ENCODE measurements at regions not wholly inside any gene's neighbourhood (a gene's known extent, or its start where the extent isn't known, plus 50 kb on each side); places are given as distances from the start of the nearest gene placed in this dataset.
A peak's percentile ranks its signal among the peaks of the same experiment; 100 is the strongest.

GRCh38 chr17:36814958-36815357 is 122.3 kb upstream of the LHX1 start:
- Mint-ChIP-seq H3K27me3 (ENCODE audit: low read depth) (peaks cover 76% of the 10 kb centered on the region), H3K9me3 (ENCODE audit: low read depth) (no peaks in the 10 kb centered on the region), H3K36me3 (ENCODE audit: low read depth) (no peaks in the 10 kb centered on the region), H3K4me1 (ENCODE audit: low read depth) (no peaks in the 10 kb centered on the region), H3K4me3 (ENCODE audit: unreplicated experiment) (no peak overlapping the region), H3K27ac (ENCODE audit: unreplicated experiment) (no peak overlapping the region)
- DNase-seq (ENCODE audit: low spot score): peak; percentile 52
- no peak for TF ChIP-seq CTCF (IDR thresholded peaks at IDR 0.05)

- Mint-ChIP-seq H3K4me1 (ENCODE audit: low read depth) (no peaks in the 10 kb centered on the region), H3K27ac (ENCODE audit: unreplicated experiment) (peak overlapping the region; percentile 41), H3K9me3 (ENCODE audit: low read depth) (no peaks in the 10 kb centered on the region), H3K27me3 (ENCODE audit: low read depth) (peaks cover 75% of the 10 kb centered on the region), H3K36me3 (ENCODE audit: low read depth) (no peaks in the 10 kb centered on the region), H3K4me3 (ENCODE audit: unreplicated experiment) (no peak overlapping the region)
- DNase-seq (ENCODE audit: low spot score): peak; percentile 59
- TF ChIP-seq CTCF (IDR thresholded peaks at IDR 0.05): no peak
These were observed 120.9 kb upstream of the LHX1 start for GRCh38 chr17:36816214-36816906.

- H3K4me1 Mint-ChIP-seq (ENCODE audit: low read depth): no peaks in the 10 kb centered on the region
- H3K27me3 Mint-ChIP-seq (ENCODE audit: low read depth): peaks cover 75% of the 10 kb centered on the region
- H3K27ac Mint-ChIP-seq (ENCODE audit: unreplicated experiment): no peak overlapping the region
- H3K9me3 Mint-ChIP-seq (ENCODE audit: low read depth): no peaks in the 10 kb centered on the region
- no peak for DNase-seq (ENCODE audit: low spot score)
- no peak for TF ChIP-seq CTCF (IDR thresholded peaks at IDR 0.05)
- no peak overlapping the region for H3K4me3 Mint-ChIP-seq (ENCODE audit: unreplicated experiment)
- H3K36me3 Mint-ChIP-seq (ENCODE audit: low read depth): no peaks in the 10 kb centered on the region
These were observed 120.4 kb upstream of the LHX1 start for GRCh38 chr17:36816907-36817288.

- no peaks in the 10 kb centered on the region for H3K36me3 Mint-ChIP-seq (ENCODE audit: low read depth)
- DNase-seq (ENCODE audit: low spot score): no peak
- no peaks in the 10 kb centered on the region for H3K9me3 Mint-ChIP-seq (ENCODE audit: low read depth)
- H3K4me1 Mint-ChIP-seq (ENCODE audit: low read depth): no peaks in the 10 kb centered on the region
- no peak overlapping the region for H3K27ac Mint-ChIP-seq (ENCODE audit: unreplicated experiment)
- H3K4me3 Mint-ChIP-seq (ENCODE audit: unreplicated experiment): no peak overlapping the region
- no peak for TF ChIP-seq CTCF (IDR thresholded peaks at IDR 0.05)
- peaks cover 74% of the 10 kb centered on the region for H3K27me3 Mint-ChIP-seq (ENCODE audit: low read depth)
These were observed 119.7 kb upstream of the LHX1 start for GRCh38 chr17:36817483-36818048.

GRCh38 chr17:36818134-36818825 is 119.0 kb upstream of the LHX1 start:
- no peak overlapping the region for H3K27ac Mint-ChIP-seq (ENCODE audit: unreplicated experiment)
- H3K4me3 Mint-ChIP-seq (ENCODE audit: unreplicated experiment): no peak overlapping the region
- no peaks in the 10 kb centered on the region for H3K4me1 Mint-ChIP-seq (ENCODE audit: low read depth)
- no peaks in the 10 kb centered on the region for H3K36me3 Mint-ChIP-seq (ENCODE audit: low read depth)
- no peak for DNase-seq (ENCODE audit: low spot score)
- no peaks in the 10 kb centered on the region for H3K9me3 Mint-ChIP-seq (ENCODE audit: low read depth)
- no peak for TF ChIP-seq CTCF (IDR thresholded peaks at IDR 0.05)
- H3K27me3 Mint-ChIP-seq (ENCODE audit: low read depth): peaks cover 71% of the 10 kb centered on the region
